ENCODE measurements at regions not wholly inside any gene's neighbourhood (a gene's known extent, or its start where the extent isn't known, plus 50 kb on each side); places are given as distances from the start of the nearest gene placed in this dataset.

DNA sequence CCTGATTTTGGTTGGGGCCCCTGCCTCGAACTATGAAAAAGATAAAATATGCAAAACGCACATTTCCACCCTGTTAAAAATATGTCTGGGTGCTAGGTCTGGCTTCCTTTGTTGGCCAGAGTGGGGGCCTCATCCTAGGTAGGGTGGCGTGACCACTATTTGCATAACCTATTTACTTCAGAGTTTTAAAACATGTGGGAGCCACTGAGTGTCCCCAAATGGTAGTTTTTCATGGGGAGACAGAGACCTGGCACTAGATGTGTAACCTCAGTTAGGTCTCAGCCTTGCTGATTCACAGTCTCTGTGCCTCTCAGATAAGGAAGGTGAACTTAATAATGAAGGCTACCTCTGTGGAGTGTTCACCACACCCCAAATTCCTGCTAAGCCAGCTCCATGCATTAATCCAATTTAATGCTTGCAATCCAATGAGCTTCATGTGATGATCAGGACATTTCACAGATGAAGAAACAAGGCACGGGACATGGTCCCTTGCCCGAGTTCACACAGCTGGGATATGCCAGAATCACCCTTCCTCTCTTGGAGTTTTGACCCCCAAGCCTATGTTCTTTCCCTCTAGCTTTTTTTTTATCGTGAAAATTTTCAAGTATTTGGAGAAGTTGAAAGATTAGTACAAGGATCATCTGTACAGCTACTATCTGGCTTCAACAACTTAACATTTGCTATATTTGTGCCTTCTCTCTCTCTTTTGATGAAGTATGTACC is 103.4 kb downstream of the IRF8 start:
- Histone ChIP-seq H3K4me1 (no peaks in the 10 kb centered on the region), H3K36me3 (no peaks in the 10 kb centered on the region), H3K9me3 (no peaks in the 10 kb centered on the region), H3K27me3 (peaks cover 0 to 25% of the 10 kb centered on the region in 2 donors), H3K27ac (no peak overlapping the region), H3K4me3 (no peak overlapping the region)
- no peak for TF ChIP-seq CTCF (IDR thresholded peaks at IDR 0.05)
- DNase-seq = no peak
- intact Hi-C loops (cut with DNase I; ENCODE audit: low total_unique reads) = no loop called here

GRCh38 chr16:86007524-86007923 is 108.6 kb downstream of the IRF8 start:
- H3K4me3 ChIP-seq = no peak overlapping the region
- no peaks in the 10 kb centered on the region for H3K9me3 ChIP-seq
- H3K27me3 ChIP-seq = peaks cover 0 to 29% of the 10 kb centered on the region in 2 donors
- H3K4me1 ChIP-seq = no peaks in the 10 kb centered on the region
- no peak overlapping the region for H3K27ac ChIP-seq
- no peak for TF ChIP-seq CTCF (IDR thresholded peaks at IDR 0.05)
- H3K36me3 ChIP-seq = no peaks in the 10 kb centered on the region
- intact Hi-C loops (cut with DNase I; ENCODE audit: low total_unique reads) = no loop called here
- DNase-seq = no peak

GRCh38 chr16:86010680-86011141 is 111.7 kb downstream of the IRF8 start:
- no peaks in the 10 kb centered on the region for H3K4me1 ChIP-seq
- TF ChIP-seq CTCF (IDR thresholded peaks at IDR 0.05) = no peak
- H3K9me3 ChIP-seq = no peaks in the 10 kb centered on the region
- no peak overlapping the region for H3K27ac ChIP-seq
- no peaks in the 10 kb centered on the region for H3K36me3 ChIP-seq
- DNase-seq = peak in 1 of 2 donors; percentile 34
- peaks cover 0 to 34% of the 10 kb centered on the region in 2 donors for H3K27me3 ChIP-seq
- intact Hi-C loops (cut with DNase I; ENCODE audit: low total_unique reads) = no loop called here
- no peak overlapping the region for H3K4me3 ChIP-seq

- no peak for DNase-seq
- Histone ChIP-seq H3K27me3 (peaks cover 0 to 34% of the 10 kb centered on the region in 2 donors), H3K4me3 (no peak overlapping the region), H3K36me3 (no peaks in the 10 kb centered on the region), H3K27ac (no peak overlapping the region), H3K4me1 (no peaks in the 10 kb centered on the region), H3K9me3 (no peaks in the 10 kb centered on the region)
- intact Hi-C loops (cut with DNase I; ENCODE audit: low total_unique reads) = no loop called here
- no peak for TF ChIP-seq CTCF (IDR thresholded peaks at IDR 0.05)
Observed at GRCh38 chr16:86011532-86011931, 112.6 kb downstream of the IRF8 start.

DNA sequence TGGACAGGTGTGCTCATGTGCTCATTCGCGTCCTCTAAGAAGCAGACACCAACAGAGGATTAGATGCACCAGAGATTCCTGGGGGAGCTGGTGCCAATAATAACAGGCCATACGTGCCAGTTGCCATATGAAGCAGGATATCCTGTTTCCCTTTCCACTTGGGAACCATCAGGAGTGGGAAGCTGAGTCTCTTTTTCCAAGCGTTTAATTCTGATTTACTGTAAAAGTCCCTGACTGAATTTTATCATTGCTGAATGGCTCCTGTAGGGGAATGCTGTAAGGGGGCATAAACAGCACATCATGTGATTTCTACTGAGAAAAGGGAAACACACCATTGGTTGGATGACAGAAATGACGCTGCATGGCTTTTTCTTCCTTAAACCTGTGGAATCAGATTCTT is 113.3 kb downstream of the IRF8 start:
- no peak for TF ChIP-seq CTCF (IDR thresholded peaks at IDR 0.05)
- Histone ChIP-seq H3K27me3 (peaks cover 0 to 40% of the 10 kb centered on the region in 2 donors), H3K4me3 (no peak overlapping the region), H3K4me1 (no peaks in the 10 kb centered on the region), H3K9me3 (no peaks in the 10 kb centered on the region), H3K27ac (no peak overlapping the region), H3K36me3 (no peaks in the 10 kb centered on the region)
- intact Hi-C loops (cut with DNase I; ENCODE audit: low total_unique reads) = no loop called here
- no peak for DNase-seq
